Inflammatory macrophage treated with lipopolysaccharide for 4 hours (primary cell): ENCODE measurements at regions not wholly inside any gene's neighbourhood (a gene's known extent, or its start where the extent isn't known, plus 50 kb on each side); places are given as distances from the start of the nearest gene placed in this dataset.

Source experiments
- DNase-seq: peaks from one replicate; pipeline ENCODE4 v3.0.0-alpha.2; 2020

DNA sequence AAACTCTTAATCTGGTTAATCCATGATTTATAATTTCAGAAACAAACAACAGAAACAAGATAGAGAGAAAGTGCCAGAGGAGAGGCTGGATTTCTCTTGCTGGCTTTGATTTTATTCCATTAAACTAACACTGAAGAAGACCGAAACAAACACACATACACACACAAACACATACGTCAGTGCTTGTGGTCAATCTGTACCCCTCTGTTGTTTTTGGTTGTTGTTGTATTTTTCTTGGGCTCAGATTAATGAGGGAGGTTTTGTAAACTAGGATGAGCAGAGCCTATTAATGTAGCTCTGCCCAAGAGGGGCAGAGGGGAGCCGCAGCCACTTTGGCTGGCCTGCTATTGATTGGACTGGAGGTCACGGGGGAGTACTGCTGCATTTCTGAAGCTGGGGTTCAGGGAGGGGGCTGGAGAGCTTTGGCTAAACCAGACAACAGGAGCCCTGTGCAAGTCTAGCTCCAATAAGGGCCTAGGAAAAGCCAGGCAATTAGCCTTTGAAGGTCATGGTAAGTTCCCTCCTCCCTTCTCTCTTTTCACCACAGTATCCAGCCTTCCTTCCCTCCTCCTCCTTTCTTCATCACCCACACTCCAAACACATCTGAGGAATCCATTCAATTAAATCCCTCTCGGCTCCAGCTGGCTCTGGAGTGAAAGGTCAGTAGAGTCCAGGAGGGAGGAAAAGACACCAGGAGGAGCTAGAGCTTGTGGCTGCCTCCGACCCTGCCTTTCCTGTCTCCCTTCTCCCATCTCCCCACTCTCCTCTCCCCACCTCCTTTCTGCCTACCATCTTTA is 344.1 kb upstream of the LMO3 start:
- DNase-seq: no peak

DNA sequence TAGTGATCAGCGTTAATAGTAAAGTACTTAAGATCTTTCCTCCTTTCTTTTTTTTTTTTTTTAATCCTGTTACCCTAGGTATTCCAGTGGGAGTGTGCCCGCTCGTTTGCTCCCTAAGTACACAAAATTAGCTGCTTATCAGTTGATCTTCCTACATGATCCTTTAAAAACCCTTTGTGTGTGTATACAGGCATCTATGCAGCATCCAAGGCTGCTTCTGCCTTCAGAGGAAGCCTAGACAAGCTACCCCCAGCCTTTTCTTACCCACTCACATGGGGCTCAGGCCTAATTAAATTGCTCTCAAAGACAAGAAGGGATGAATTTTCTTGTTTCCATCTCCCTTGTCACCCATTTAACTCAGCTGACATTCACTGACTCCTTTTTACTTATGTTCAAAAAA is 343.4 kb upstream of the LMO3 start:
- no peak for DNase-seq

DNA sequence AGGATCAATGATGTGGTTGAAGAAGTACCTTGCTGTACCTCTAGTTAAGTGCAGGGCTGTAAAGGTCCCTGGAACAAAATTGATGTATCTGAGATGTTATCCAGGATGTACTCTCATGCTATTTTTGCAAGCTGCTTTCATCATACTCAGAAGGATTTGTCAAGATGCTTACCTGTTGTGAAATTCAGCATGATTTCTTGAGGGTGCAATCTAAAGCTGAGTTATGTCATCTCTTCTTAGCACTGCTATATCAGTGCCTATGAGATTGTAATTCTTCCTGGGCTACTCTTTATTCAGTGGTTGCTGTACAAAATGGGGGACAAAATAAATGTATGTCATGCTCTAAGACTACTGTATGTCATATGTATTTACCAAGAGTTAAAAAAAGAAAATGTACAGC is 340.7 kb upstream of the LMO3 start:
- no peak for DNase-seq

DNA sequence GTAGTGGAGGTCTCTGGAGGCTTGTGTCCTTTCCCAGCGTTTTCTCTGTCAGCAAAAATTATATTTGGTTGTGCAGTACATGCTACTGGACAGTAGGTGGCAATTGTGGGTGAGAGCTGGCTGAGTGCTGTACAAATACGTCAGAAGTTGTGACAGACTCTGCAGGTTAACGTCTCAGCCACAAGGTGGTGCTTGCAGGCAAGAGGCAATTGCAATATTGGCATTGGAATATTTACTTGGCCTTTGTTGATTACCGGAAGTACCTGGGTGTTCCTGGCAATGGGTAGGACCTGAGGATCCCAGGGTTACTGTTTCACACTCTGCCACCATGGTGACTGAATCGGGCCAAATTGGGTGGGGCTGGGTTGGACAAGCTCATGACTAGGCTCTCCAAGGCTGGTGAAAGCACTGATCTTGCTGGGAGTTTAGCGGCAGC is 333.9 kb upstream of the LMO3 start:
- DNase-seq: peak; percentile 43

DNA sequence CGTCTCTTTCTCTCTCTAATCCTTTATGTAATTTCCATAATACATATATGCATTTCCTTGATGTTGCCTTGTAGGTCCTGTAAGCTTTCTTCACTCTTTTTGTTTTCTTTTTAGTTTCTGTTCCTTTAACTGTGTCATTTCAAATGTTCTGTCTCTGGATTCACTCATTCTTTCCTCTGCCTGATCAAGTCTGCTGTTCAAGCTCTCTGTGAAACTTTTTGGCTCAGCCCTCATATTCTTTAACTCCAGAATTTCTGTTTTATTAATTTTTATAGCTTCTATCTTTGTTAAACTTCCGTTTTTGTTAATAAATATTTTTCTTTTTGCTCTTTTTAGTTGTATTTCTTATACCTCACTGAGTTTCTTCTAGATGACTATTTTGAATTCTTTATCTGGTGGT is 321.3 kb upstream of the LMO3 start:
- no peak for DNase-seq

DNA sequence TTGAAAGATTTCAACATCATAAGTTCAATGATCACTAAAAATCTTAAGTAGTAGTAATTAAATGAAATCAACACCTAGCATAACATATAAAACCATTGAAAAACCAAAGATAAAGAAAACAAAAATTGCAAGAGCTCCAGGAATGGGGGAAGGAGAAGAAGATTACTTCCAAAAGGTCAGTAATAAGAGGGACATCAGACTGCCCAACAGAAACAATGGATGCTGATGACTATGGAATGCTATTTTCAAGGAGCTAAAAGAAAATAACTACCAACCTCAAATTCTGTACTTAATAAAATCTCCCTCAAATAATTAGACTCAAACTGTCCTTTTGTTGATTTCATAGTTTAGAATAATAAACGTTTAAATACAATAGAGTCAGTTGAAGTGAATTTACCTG is 314.5 kb upstream of the LMO3 start:
- no peak for DNase-seq

DNA sequence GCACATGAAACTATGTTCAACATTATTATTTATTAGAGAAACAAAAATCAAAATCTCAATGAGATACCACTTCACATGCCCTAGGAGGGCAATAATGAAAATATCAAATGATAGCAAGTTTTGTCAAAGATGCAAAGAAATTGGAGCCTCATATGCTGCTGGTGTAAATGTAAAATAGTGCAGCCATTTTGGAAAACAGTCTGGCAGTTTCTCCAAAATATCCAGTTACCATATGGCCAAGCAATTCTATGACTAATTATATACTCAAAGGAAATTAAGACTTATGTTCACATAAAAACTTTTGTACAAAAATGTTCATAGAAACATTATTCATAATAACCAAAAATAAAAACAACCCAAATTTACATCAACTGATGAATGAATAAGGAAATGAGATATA is 313.6 kb upstream of the LMO3 start:
- no peak for DNase-seq

DNA sequence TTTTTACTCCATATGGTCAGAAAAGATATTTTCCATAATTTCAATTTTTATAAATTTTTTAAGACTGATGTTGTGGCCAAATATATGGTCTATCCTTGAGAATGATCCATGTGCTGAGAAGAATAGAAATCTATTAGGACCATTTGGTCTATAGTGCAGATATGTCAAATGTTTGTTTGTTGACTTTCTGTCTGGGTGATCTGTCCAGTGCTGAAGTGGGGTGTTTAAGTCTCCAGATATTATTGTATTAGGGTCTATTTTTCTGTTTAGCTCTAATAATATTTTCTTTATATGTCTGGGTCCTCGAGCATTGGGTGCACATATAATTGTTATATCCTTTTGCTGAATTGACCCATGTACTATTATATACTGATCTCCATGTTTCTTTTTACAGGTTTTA is 308.9 kb upstream of the LMO3 start:
- no peak for DNase-seq

DNA sequence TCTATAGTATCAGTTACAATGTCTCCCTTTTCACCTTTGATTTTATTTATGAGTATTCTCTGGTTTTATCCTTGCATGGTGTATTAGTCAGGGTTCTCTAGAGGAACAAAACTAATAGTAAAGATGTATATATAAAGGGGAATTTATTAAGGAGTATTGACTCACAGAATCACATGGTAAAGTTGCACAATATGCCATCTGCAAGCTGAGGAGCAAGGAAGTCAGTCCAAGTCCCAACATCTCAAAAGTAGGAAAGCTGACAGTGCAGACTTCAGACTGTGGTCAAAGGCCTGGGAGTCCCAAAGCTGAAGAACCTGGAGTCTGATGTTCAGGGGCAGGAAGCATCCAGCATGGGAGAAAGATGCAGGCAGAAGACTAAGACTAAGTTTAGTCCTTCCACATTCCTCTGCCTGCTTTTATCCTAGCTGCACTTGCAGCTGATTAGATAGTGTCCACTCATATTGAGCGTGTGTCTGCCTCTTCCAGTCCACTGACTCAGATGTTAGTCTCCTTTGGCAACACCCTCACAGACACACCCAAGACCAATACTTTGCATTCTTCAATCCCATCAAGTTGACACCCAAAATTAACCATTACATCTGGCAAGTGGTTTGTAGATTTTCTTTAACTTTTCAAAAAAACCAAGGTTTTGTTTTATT is 308.0 kb upstream of the LMO3 start:
- DNase-seq: no peak

DNA sequence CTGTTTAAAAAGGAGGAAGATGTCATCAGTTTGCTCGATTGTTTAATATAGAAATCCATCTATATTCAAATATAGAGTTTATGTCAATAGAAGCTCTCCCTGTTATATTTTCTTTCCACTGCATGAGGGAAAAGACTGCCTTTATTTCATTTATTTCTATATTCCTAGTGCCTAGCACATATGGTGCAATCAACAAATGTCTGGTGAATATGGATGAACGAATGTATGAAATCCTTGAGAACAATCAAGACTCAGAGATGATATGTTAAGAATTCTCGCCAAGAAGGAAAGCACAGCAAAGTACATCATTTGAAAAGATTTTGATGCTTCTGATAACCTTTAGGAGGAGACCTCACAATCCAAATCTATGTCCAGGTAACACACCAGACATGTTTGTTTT is 296.0 kb upstream of the LMO3 start:
- DNase-seq: no peak

DNA sequence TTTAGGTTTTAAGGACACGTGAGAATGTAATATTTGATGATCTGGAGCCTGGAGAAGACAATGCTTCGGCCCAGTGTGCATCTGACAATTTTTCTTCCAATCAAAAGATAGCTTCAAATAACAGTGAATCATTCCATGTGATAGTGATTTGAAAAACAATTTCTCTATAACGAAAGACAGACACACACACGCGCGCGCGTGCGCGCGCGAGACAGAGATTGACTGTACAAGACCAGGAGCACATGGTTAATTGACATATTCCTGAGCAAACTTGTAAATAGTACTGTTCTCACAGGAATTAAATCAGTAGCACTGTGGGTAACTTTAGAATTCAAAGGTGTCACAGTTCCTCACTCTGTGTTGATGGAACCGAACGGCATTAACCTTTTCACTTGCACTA is 287.5 kb upstream of the LMO3 start:
- DNase-seq: no peak

DNA sequence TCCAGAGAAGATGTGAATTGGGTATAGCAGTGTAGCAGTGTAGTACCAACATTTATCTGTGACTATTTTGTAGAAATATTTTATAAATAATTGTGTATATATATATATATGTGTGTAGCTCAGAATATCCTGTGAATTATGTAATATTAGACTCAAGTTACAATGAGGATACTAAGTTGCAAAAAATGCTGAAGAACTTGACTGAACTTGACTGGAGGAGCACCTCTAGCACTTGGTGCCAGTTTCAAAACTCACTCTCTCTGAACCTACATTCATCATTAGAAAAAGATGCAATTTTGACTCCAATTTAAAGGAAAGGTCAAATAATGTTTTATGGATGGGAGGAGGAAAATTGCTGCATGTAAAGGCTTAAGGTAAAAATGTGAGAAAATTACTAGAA is 285.7 kb upstream of the LMO3 start:
- no peak for DNase-seq

DNA sequence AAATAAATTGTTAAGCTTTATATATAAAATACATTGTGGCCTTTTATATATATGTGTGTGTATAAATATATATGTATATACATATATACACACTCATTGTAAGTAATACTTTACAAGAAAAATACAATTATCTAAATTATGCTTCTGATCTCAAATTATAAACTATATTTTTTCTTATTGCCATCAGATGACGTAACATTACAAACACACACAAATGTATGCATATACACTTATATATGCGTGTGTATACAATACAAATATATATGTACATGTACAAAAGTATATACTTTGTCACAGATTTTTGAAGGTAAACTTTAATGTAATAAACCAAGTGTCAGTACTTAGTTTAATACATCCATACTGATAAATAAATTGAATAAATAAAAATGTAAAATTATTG is 278.9 kb upstream of the LMO3 start:
- no peak for DNase-seq

DNA sequence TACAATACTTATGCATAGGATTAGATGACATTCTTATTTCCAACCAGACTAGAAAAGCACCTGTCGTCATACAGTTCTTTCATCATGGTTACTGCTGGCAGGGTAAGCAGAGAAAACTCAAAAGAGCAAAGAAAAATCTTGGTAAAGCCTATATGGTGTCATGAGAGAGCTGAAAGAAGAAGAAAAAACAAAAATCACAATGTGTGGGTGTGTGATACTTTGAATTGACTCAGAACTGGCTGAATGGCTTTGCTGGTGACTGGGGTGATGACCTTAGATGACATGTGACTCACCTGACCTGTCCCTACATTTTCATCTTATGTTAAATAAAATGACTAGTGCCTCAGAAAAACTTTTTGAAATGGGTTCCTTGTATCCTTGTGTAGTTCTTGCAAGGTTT is 278.1 kb upstream of the LMO3 start:
- DNase-seq: no peak

DNA sequence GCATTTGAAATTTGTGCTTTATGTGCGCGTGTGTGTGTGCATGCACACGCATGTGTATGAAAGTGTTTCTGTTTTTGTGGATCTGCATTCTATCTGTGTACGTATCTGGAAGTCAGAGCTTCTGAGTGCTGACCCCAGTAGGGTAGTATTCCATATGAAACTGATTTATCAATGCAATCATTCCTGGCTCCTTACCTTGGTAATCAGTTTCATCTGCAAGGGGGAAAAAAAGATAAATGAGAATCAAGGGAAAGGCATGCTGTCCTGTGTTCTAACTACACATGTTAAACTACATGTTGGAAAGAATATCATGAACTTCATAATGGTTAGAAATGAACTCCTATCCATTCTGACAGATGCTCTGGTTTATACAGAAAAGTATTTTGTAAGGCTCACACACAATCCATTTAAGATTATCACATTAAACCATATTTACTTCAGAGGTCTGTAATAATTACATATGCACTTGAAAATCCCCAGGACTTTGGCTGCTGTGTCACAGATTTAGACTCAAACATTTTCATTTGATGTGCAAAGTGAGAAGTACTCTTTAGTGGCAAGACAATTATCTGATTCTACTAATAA is 276.1 kb upstream of the LMO3 start:
- no peak for DNase-seq

DNA sequence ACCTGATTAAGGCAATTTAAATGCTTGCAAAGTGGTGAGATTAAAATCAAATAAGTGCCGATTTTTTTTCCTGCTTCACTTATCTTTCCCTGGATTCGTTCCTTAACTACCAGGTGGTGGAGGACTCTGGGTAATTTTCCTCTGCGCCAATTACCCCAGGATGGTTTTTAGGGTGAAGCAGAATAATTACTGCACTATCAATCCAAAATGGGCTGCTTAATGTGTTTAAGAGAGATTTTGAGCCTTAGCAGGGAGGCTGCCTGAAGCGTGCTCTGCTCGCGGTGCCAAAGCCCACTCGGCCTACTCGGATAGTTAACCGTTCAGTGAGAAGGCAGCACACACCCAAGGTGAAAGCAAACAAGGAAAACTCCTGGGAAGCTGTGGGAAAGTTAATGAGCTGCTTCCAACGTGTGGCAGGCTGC is 274.9 kb upstream of the LMO3 start:
- no peak for DNase-seq

DNA sequence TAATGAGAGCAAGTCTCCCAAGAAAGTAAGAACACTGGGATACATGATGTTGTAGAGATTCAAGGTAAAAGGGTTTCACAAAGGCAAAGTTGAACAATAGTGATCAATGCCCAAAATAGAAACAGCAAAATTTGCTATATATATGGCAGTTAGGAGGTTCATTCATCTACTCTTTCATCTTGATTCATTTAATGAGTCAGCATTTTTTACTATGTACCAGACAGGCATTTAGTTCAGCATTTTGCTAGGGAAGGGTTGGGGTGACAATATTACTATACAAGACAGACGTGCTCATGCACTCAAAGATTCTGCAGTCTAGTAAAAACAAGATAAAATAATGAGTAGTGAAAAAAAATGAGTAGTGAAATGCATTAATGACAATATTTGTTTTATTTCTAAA is 264.9 kb upstream of the LMO3 start:
- no peak for DNase-seq

DNA sequence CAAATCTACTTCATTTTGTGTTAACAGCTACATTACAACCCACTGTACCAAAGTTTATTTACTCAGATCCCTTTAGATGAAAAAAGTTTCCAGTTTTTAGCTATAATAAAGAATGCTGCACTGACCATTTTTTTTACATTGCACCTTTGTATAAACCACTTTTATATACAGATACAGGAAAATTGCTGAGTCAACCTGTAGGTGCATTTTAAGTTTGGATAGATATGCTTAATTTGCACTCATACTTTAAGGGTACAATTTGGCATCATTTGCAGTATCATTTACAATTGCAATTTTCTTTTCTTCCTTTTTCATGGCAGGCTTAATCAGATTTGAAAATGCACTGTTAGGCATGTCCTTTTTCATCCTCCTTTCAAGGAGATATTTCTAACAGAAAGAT is 257.8 kb upstream of the LMO3 start:
- DNase-seq: no peak

DNA sequence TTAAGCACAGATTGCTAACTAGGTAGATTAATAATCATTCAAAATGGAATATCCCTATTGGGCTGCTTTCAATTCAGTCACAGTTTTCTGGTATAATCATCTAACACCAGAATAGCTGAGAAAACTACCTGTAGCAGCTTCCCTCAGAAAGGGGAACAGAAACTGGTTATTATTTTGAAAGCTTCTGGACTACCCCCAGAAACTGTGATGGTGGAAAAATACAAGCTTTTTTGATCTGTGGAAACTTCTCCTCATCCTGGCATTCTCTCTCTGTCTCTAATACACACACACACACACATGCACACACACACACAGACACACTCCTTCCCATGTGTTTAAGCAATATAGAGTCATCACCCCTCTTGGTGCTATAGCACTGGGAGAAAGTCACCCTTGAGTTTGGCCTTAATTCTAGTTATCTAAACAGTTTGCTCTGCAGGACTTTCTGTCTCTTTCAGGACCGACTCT is 251.5 kb upstream of the LMO3 start:
- no peak for DNase-seq

DNA sequence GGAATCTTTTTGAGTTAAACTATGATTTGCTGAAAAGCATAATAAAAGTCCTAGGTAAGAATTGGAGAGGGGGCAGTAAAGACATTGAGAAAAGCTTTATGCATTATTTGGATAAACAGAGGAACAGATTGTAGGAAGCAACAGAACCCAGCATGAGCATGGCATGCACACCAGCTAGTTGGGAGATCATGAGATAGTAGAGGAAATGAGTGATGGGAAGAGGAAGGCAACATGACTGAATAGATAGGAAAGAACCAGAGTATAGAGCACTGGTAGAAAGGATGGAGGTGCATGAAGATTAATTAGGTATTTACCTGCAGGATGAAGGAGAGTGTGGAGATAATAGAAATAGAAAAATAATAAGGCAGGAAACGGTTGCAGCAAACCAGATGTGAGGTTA is 248.5 kb upstream of the LMO3 start:
- no peak for DNase-seq

DNA sequence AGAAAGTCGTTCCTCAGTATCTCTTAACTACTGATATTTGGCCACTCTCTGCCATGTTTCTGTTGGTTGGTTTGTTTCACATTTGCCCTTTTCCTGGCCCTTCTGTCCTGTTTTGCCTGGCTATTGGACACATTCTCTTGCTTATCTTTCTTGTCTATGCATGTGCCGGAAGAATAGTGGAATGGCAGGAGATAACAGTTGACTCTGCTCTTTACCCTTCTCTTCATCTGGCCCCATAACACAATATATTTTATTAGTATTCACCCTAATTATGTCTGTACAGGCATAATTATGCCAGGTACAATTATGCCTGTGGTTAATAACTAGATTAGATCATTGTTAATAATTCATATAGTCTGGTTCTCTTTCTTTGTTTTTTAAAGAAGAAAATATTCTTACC is 243.5 kb upstream of the LMO3 start:
- no peak for DNase-seq

DNA sequence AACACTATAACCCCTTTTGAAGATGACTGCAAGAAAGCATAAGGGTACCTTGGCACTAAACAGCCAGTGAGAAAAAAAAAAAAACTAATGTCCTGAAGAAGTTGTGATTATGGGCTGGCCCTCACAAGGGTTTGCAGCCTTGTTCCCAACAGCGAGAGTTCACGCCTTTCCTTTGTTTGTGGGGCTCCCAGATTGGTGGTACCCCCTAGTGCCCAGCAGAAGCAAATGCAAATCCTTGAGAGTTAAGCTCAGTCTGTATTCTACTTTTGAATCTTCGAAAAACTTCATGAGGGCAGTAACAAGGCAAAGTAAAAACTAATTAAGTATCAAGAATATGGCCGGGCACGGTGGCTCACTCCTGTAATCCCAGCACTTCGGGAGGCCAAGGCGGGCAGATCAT is 238.9 kb upstream of the LMO3 start:
- no peak for DNase-seq

DNA sequence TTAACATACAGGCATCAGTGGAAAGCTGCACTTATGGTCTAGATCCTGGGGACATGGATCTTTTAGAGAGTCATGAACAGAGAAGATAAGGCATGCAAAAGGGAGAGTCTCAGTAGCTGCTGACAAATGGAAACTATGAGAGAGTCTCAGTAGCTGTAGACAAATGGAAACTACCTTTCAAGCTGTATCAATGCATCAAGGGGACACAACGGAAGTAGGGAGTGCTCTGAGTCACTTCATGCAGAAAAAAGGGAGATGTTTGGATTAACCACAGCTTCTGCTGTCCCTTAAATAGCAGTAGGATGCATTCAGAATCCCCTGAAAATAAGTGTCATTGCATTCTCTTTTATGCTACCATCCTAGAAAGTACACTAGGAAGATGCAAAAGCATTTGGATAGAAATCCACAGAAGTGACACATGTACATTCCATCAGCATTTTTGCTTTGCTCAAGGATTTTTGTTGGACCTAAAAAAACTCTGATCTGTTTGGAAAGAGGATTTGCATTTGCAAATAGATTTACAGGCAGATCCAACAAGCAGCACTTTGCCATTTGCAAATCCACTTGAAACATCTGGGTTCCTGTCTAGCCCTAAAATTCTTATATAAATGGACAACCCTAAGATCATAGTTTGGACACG is 227.5 kb upstream of the LMO3 start:
- DNase-seq: no peak

DNA sequence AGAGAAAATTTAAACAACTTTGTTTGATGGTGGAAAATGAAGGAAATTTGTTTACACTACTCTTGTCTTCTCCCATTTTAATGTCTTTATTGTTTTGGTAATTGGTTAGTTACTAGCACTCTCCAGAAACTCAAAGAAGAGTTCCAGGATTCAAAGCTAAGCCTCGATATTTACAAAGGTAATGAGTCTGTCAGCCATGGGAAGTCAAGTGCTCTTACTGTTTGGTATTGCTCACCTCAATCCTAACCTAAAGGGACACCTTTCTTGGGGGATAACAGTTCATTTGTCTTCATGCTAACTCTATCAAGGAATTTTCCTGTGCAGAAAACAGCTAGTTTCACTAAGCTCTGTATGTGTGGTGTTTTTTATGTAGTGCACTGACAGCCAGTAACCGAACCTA is 222.9 kb upstream of the LMO3 start:
- no peak for DNase-seq
